ENCODE measurements at regions not wholly inside any gene's neighbourhood (a gene's known extent, or its start where the extent isn't known, plus 50 kb on each side); places are given as distances from the start of the nearest gene placed in this dataset.

DNA sequence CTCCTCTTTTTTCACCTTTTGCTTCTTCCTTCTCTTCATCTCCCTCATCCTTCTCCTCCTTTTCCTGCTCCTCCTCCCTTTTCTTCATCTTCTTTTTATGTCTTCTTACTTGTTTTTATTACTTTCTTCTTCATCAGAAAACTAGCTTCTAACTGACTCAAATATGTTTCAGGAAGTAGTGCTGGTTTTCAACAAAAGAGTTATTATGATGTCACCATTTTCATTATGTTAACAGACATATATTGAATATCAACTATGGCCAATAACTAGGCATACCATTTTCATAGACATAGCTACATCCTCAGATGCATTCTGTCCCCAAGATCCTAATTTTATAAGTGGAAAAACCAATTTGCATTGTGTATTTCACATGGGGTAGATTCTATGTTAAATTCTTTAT is 252.9 kb upstream of the PAPPA start:
- ChIA-PET POLR2A (ENCODE audit: low non-redundant PET) (no interaction called here), CTCF (interaction anchor here (0.7 to 1.1 kb wide), 3 partner anchors 307 to 1560 kb away, joined by 3 to 5 read pairs (median 4); no protein-coding TSS in a partner anchor)
- DNase-seq (ENCODE audit: low spot score): no peak
- H3K27ac ChIP-seq: no peak overlapping the region
- TF ChIP-seq, protein P1, sequence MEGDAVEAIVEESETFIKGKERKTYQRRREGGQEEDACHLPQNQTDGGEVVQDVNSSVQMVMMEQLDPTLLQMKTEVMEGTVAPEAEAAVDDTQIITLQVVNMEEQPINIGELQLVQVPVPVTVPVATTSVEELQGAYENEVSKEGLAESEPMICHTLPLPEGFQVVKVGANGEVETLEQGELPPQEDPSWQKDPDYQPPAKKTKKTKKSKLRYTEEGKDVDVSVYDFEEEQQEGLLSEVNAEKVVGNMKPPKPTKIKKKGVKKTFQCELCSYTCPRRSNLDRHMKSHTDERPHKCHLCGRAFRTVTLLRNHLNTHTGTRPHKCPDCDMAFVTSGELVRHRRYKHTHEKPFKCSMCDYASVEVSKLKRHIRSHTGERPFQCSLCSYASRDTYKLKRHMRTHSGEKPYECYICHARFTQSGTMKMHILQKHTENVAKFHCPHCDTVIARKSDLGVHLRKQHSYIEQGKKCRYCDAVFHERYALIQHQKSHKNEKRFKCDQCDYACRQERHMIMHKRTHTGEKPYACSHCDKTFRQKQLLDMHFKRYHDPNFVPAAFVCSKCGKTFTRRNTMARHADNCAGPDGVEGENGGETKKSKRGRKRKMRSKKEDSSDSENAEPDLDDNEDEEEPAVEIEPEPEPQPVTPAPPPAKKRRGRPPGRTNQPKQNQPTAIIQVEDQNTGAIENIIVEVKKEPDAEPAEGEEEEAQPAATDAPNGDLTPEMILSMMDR (conservative IDR thresholded peaks at IDR 0.05; ENCODE audit: low read depth): no peak

DNA sequence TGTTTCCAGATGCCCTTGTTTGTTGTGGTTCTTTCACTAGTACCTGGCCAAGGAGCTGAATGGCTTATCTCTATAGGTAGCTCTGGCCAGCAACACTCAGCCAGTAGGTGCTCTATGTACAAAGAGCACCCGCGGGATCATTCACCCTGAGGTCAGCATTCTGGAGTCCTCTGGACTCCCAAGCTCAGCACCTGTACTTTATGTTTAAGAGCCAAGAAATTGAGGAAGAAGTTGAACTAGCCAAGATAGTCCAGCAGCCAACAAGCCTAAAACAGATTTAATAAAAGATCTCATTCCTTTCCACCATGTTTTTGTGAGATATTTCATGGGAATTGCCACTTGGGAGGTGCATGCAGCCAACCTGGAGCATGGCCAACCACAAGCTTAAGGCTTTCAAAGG is 242.6 kb upstream of the PAPPA start:
- ChIA-PET POLR2A (ENCODE audit: low non-redundant PET) (no interaction called here), CTCF (interaction anchor here (0.6 kb wide), 1 partner anchor 103 kb away, joined by 3 read pairs; no protein-coding TSS in a partner anchor)
- TF ChIP-seq, protein P1 (conservative IDR thresholded peaks at IDR 0.05; ENCODE audit: low read depth): no peak
- DNase-seq (ENCODE audit: low spot score): no peak
- H3K27ac ChIP-seq: no peak overlapping the region

DNA sequence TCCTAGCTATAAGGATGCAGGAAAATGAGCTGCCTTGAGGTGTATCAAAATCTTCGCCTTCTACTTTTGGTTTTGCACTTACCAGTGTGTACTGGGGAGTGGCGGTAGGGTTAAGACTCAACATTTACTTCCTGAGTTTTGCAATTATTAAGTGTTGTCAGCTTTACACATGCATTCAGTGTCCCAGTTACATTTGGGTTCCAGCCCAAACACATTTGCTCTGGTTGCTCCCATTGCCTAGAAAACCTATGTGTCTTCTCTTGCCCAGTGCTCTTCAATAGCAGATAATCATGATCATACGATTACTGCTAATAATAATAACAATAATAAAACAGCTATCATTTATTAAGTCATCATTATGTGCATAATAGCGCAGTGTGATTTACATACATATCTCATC is 241.5 kb upstream of the PAPPA start:
- H3K27ac ChIP-seq: no peak overlapping the region
- no peak for DNase-seq (ENCODE audit: low spot score)
- CTCF ChIA-PET: interaction anchor here (0.6 kb wide), 1 partner anchor 13 kb away, joined by 3 read pairs; no protein-coding TSS in a partner anchor
- TF ChIP-seq, protein P1 (conservative IDR thresholded peaks at IDR 0.05; ENCODE audit: low read depth): no peak
- POLR2A ChIA-PET (ENCODE audit: low non-redundant PET): no interaction called here

DNA sequence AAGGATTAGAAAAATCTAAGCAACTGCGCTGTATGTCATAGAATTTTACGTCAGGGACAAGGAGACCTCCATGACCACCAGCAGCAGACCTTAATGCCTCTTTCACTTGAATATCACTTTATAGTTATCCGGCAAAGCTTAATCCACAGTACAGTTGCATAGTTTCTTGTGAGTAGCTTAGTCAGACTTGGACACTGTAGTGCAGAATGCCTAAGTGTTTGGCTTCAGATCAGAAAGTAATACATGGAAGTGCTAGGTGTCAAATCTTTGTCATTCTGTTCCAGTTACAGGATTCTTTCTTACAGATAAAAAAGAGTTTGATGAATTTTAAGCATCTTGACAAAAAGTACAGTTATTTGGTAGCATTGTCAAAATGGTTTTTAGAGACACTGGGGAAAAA is 239.9 kb upstream of the PAPPA start:
- TF ChIP-seq, protein P1 (conservative IDR thresholded peaks at IDR 0.05; ENCODE audit: low read depth): no peak
- DNase-seq (ENCODE audit: low spot score): no peak
- POLR2A ChIA-PET (ENCODE audit: low non-redundant PET): no interaction called here
- CTCF ChIA-PET: no interaction called here
- H3K27ac ChIP-seq: no peak overlapping the region

DNA sequence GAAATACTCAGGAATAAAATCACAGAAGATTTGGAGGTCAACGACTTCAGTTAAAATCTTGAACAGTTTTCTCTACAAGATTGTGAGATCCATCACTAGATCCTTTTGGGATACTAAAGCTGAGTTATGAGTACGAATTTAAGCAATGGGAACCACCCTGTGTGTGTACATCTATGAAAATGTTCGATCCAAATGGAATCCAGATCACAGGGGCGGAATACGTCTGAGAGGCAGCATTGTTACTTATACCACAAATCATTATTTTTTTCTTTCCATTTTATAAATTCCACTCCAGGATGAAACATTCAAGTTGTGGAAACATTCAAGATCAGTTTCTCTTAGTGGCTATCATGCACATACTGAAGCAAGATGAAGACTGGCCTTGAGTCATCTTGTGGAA is 239.3 kb upstream of the PAPPA start:
- ChIA-PET CTCF (no interaction called here), POLR2A (ENCODE audit: low non-redundant PET) (no interaction called here)
- TF ChIP-seq, protein P1 (conservative IDR thresholded peaks at IDR 0.05; ENCODE audit: low read depth): no peak
- no peak for DNase-seq (ENCODE audit: low spot score)
- no peak overlapping the region for H3K27ac ChIP-seq

DNA sequence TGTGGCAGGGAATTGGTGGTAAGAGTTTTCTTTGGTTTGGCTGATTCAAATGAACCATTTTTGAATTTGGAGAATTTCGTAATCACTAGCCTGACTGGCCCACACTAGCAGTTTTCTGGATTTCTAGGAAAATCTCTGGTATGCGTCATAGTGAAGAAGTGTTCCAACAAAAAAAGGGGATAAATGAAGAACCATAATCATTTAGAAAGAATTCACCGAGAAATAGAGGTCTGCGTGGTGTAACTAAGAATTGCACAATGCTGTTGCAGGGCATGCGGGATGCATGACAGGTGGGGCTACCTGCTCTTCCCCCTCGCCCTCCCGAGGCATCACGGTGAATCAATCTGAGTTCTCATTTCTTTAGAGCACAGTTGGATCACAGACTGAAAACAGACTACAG is 232.3 kb upstream of the PAPPA start:
- ChIA-PET CTCF (no interaction called here), POLR2A (ENCODE audit: low non-redundant PET) (no interaction called here)
- TF ChIP-seq, protein P1 (conservative IDR thresholded peaks at IDR 0.05; ENCODE audit: low read depth): no peak
- H3K27ac ChIP-seq: no peak overlapping the region
- DNase-seq (ENCODE audit: low spot score): no peak

DNA sequence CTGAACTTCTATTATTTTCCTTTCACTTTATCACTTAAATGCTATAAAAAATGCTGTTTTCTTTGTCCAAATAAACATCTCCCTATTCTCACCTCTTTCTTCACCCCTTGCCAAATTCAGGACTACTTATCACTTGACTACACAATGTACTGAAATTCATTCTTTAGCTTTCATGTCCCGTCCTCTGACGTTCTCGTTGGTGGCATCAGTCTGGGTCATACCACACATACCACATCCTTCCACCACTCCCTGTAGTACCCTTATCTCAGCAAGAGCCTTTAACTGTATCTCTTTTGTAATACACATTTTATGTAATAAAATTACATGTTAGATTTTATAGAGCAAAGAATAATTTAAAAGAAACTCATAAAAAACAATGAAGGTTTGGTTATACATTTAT is 231.1 kb upstream of the PAPPA start:
- no peak overlapping the region for H3K27ac ChIP-seq
- ChIA-PET CTCF (no interaction called here), POLR2A (ENCODE audit: low non-redundant PET) (no interaction called here)
- no peak for DNase-seq (ENCODE audit: low spot score)
- TF ChIP-seq, protein P1 (conservative IDR thresholded peaks at IDR 0.05; ENCODE audit: low read depth): no peak

Data from RWPE1 (cell line).